Anterior cingulate cortex (tissue), 58 donors: ENCODE measurements at regions not wholly inside any gene's neighbourhood (a gene's known extent, or its start where the extent isn't known, plus 50 kb on each side); places are given as distances from the start of the nearest gene placed in this dataset.
"Not testable (repeated sequence)": the region's sequence is repeated elsewhere in the genome, so short reads cannot be mapped to it uniquely, and the experiment has no call there.

Source experiments
- DNase-seq, 58 donors: peaks; one replicate each; lab custom pipeline; 2025; lab: John Stamatoyannopoulos, UW

- no peak for DNase-seq
These were observed 77.6 kb upstream of the PMEPA1 start for GRCh38 chr20:57787151-57787989.

- DNase-seq = no peak
These were observed 76.6 kb upstream of the PMEPA1 start for GRCh38 chr20:57786304-57786932.

- no peak for DNase-seq
These were observed 75.9 kb upstream of the PMEPA1 start for GRCh38 chr20:57785720-57786119.

GRCh38 chr20:57785061-57785460 lies 75.2 kb upstream of the PMEPA1 start:
- DNase-seq = no peak

GRCh38 chr20:57783956-57784837 lies 74.4 kb upstream of the PMEPA1 start:
- no peak for DNase-seq

GRCh38 chr20:57783196-57783595 lies 73.4 kb upstream of the PMEPA1 start:
- DNase-seq = no peak

- DNase-seq = no peak
These were observed 72.8 kb upstream of the PMEPA1 start for GRCh38 chr20:57782631-57783041.

GRCh38 chr20:57781901-57782300 lies 72.1 kb upstream of the PMEPA1 start:
- no peak for DNase-seq

GRCh38 chr20:57780906-57781305 lies 71.1 kb upstream of the PMEPA1 start:
- DNase-seq = no peak

- DNase-seq = no peak
These were observed 70.6 kb upstream of the PMEPA1 start for GRCh38 chr20:57780398-57780797.

- no peak for DNase-seq
These were observed 69.7 kb upstream of the PMEPA1 start for GRCh38 chr20:57779401-57780003.

- DNase-seq = no peak
These were observed 68.1 kb upstream of the PMEPA1 start for GRCh38 chr20:57777911-57778310.

- DNase-seq = no peak
These were observed 65.1 kb upstream of the PMEPA1 start for GRCh38 chr20:57774951-57775350.

- no peak for DNase-seq
These were observed 64.5 kb upstream of the PMEPA1 start for GRCh38 chr20:57774111-57774880.

GRCh38 chr20:57773059-57773815 lies 63.4 kb upstream of the PMEPA1 start:
- no peak for DNase-seq

GRCh38 chr20:57772349-57772964 lies 62.6 kb upstream of the PMEPA1 start:
- no peak for DNase-seq

- DNase-seq = no peak
These were observed 61.3 kb upstream of the PMEPA1 start for GRCh38 chr20:57770852-57771720.

- DNase-seq = not testable (repeated sequence)
These were observed 60.6 kb upstream of the PMEPA1 start for GRCh38 chr20:57770401-57770800.
